SW480 (cell line): ENCODE measurements at regions not wholly inside any gene's neighbourhood (a gene's known extent, or its start where the extent isn't known, plus 50 kb on each side); places are given as distances from the start of the nearest gene placed in this dataset.
"Not testable (repeated sequence)": the region's sequence is repeated elsewhere in the genome, so short reads cannot be mapped to it uniquely, and the experiment has no call there.

Source experiments
- DNase-seq: peaks from one replicate; pipeline ENCODE4 v3.0.0-alpha.2; 2016; ENCODE audit warnings: low spot score

DNA sequence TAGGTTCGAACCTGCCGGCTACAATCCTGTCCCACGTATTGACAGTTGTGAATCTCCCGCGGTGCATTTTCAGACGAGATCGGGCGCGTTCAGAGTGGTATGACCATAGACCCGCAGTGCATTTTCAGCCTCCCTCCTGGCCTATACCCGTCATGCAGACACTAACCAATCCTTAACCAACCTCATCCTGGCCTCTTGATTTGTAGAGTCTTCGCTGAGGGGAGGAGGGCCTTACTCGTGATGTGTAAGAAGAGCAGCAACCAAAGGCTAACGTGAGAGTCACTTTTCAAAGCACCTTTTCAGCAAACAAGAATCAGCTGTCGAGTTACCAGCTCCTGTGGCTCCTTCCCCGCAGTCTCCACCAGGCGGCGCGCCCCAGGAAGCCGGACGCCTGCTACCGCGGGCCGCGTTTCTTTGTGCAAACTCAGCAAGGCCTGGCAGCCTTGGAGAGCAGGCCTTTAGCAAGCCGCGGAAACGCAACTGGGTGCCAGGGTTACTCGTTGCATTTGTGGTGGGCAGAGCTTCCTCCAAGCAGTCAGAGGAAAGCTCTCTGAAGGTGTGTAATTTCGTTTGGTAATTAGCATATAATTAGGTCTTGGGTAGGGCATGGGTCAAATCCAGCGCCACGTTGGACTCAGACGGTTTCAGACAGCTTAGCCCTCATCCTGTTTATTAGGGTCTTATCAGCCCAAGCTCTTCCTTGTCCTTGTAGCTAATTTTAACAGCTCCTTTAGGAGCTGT, 139.8 kb downstream of the OR2B2 start:
- DNase-seq, result peak; percentile 65

GRCh38 chr6:27771235-27771634, 141.0 kb downstream of the OR2B2 start:
- DNase-seq, result no peak

GRCh38 chr6:27770724-27771123, 141.5 kb downstream of the OR2B2 start:
- no peak for DNase-seq

DNA sequence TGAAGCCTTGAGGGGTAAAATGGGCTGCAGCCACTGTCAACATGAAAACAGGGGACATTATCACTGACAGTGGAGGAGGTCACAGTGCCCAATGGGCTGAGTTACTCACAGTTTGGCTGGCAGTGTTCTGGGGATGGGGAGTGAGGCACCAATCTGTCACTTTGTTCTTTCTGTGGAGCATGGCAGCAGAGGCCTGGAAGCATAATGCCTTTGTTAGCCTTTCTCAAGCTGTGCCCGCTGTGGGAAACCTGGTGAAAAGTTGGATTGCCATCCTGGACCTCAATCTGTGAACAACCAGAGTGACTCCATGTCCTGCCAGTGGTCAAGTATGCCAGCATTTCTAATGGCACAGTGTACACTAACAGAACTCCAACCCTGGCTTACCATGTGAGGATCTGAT, 143.6 kb downstream of the OR2B2 start:
- no peak for DNase-seq

DNA sequence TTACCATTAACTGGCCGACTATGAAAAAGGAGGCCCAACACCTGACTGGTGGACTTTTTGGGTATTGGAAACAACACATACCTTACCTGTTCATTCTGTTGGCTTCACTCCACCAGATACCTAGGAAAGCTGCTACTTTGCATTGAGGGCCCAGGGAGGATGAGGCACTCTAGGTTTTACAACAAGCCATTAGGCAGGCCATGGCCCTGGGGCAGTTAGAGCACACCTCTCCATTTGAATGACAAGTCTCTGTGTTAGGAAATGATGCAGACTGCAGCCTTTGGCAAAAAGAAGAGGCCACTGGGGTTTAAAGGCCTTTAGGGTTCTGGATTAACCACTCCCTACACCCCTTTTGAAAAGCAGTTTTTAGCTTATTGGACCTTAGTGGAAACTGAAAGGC, 144.3 kb downstream of the OR2B2 start:
- no peak for DNase-seq

DNA sequence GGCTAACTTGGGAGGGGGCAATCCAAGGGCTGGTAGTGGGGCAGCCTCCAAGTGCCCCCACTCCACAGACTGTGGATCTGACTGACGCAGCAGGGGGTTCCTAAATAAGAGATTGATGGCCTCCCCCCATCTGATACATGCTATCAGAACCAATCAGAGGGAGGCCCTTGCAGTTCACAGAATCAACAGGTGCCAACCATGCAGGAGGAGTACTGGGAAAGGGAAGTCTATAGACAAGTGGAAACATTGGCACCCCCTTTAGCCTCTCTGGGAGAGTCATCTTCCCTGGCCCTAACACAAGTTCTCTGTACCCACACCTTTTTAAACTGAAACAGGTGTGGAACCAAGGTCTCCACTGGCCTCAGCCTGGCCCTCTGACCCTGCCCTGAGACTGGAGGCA, 145.8 kb downstream of the OR2B2 start:
- DNase-seq, result no peak

DNA sequence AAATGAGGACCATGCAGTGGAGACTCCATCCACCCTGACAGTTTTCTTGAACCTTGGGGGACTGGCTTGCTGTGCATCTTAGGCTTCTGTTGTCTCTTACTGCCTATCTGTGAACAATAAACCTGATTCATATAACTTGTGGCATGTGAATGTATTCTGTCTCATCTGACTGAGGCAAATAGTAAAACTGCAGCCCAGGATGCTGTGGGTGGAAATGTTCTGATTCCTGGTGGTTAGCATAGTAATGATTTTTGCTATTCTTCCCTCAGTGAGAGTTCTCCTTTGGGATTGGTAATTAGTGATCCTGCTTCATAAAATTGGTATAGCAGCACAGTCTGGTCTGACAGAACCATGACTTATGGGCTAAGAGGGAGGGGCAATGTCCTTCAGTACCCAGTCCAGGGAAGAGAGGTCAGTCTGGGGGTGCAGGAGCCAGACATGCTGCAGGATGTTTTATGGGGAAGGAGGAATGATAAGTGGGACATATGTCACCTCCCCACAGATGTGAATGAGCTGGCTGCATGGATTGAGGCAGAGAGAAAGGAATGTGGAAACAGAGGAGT, 147.1 kb downstream of the OR2B2 start:
- no peak for DNase-seq

DNA sequence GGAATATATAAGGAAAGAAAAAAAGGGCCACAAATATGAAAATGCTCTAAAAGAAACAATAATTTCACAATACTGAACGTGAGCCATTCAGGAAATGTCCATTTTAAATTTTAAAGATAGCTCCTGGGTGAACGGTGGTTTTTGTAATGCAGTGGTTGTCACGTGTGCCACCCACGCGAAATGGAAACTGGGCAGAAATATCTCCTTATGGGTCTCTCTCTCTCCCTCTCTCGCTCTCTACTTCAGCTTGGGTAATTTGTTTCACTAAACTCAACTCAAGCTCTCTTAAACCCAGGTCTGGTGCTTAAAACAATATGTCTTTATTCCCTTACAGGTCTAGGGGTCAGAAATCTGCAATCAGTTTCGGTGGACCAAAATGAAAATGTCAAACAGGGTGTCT, 150.8 kb downstream of the OR2B2 start:
- no peak for DNase-seq

- no peak for DNase-seq
Observed at GRCh38 chr6:27760464-27760863, 151.7 kb downstream of the OR2B2 start.

- no peak for DNase-seq
Observed at GRCh38 chr6:27759930-27760329, 152.3 kb downstream of the OR2B2 start.

- DNase-seq, result no peak
Observed at GRCh38 chr6:27758491-27758890, 153.7 kb downstream of the OR2B2 start.

DNA sequence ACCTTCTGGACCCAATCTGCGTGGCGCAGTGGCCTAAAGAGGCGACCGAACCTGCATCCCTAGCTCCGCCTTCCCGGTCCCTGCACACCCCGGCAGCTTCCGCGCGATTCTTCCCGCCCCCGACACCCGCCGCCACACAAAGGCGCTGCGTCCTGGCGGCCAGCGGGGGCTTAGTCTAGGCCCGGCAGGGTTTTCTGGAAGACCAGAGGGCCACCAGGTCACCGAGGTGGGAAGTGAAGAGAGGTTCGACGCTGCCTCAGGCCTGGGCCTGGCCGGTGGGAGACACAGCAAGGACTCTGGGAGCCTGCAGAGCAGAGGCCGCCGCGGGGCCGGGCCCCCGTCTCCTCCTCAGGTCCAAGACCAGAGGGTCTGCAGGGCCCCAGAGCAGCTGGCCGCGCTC, 154.9 kb downstream of the OR2B2 start:
- peak; percentile 13 for DNase-seq

DNA sequence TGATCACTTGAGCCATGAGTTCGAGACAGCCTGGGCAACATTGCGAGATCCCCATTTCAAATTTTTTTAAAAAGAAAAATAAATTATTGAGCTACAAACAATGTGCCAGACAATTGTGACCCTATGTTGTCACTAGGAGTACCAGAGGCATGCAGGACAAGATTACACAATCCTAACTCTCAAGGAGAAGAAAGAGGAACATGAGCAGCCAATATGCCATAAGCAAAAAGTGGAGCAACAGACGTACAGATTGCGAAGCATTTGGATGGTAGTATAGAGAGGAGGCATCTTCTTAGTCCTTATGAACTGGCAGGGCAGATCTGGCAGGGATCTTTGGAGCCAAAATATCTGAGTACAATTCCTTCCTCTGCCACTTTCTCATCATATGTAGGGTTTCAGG, 156.4 kb downstream of the OR2B2 start:
- DNase-seq, result no peak

DNA sequence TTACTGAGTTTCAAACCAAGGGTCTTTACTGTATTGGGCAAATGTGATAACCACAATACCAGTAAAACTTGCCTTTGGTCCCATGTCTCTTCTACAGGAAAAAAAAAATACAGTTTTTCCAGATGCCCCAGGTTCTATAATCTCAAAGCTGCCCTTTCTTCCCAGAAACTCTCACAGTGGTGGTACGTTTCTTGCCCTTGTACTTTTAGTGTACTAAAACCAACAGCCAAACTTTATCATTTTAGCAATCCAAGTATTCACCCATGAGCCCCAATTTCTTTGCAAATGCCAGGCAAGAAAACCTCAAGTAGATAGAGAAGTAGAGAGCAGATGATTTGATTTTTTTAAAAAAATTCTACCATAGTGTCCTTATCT, 157.8 kb downstream of the OR2B2 start:
- DNase-seq, result no peak

GRCh38 chr6:27753668-27754407, 158.4 kb downstream of the OR2B2 start:
- peak; percentile 89 for DNase-seq

- peak; percentile 80 for DNase-seq
Observed at GRCh38 chr6:27752038-27752885, 159.9 kb downstream of the OR2B2 start.

DNA sequence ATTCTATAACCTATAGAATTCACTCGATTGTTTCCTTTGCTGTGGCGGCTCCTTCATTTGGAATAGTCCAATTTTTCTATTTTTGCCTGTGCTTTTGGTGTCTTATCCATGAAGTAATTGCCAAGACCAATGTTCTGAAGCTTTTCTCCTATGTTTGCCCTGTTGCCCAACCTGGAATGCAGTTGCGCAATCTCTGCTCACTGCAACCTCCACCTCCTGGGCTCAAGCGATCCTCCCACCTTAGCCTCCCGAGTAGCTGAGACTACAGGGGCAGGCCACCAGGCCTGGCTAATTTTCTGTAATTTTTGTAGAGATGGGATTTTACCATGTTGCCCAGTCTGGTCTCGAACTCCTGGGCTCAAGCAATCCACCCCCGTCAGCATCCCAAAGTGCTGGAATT, 163.5 kb downstream of the OR2B2 start:
- no peak for DNase-seq

DNA sequence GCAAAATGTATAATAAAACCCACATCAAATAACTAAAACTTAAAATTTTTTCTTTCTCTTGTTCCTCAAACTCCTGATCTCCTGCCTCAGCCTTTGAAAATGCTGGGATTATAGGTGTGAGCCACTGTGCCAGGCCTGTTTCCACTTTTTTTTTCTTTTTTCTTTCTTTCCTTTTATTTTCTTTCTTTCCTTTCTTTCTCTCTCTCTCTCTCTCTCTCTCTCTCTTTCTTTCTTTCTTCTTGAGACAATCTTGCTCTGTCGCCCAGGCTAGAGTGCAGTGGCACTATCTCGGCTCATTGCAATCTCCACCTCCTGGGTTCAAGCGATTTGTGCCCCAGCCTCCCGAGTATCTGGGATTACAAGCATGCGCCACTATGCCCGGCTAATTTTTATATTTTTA, 164.6 kb downstream of the OR2B2 start:
- DNase-seq, result no peak

DNA sequence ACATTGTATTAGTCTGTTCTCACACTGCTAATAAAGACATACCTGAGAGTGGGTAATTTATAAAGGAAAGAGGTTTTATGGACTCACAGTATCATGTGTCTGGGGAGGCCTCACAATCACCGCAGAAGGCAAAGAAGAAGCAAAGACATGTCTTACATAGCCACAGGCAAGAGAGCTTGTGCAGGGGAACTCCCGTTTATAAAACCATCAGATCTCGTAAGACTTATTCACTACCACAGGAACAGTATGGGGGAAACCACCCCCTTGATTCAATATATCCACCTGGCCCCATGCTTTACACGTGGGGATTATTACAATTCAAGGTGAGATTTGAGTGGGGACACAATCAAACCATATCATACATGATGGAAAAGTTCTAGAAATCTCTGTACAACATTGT, 165.3 kb downstream of the OR2B2 start:
- not testable (repeated sequence) for DNase-seq

GRCh38 chr6:27743787-27744186, 168.4 kb downstream of the OR2B2 start:
- no peak for DNase-seq

DNA sequence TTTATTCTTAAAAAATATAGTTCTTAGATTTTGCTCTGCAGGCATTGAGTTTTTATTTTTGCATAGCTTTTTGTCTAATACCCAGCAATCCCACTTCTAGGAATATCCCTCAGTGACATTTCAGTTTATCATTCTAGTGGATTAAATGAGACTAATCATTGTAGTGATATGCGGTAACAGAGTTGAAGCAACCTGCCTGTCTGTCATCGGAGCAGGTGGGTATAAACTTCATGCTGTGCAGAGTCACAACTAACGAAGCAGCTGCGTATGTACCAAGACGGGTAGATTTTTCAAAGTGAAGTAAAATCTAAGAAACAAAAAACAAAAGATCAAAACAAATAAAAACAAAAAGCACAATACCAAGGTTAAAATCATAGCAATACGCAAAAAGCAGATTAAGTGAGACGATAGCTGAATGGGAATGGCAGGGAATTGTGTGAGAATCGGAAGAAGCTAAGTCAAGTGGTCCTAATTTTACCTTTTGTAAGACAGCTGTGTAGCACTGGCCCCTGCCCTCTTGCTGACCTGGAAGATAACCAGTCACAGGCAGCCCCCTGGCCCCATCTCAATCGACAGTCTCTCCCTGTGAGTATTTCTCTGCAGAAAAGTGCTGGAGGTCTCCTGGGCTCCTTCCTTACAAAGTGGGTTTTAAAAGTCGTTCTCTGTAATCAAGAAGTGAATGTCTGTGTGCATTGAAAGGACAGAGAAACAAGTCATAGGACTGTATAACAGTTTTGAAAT, 169.2 kb downstream of the OR2B2 start:
- no peak for DNase-seq

DNA sequence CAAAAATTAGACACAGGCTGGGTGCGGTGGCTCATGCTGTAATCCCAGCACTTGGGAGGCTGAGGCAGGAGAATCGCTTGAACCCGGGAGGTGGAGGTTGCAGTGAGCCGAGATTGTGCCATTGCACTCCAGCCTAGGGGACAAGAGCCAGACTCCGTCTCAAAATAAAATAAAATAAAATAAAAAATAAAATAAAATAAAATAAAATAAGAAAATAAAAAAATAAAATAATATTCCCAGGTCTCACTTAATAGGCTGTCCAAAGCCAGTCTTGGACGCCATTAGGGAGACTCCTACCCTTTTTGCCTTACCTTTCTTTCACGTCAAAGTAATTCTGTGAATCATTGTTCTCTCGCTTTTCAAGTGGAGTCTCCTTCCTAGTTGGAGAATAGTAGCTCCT, 172.3 kb downstream of the OR2B2 start:
- not testable (repeated sequence) for DNase-seq
